ENCODE measurements at regions not wholly inside any gene's neighbourhood (a gene's known extent, or its start where the extent isn't known, plus 50 kb on each side); places are given as distances from the start of the nearest gene placed in this dataset.

DNA sequence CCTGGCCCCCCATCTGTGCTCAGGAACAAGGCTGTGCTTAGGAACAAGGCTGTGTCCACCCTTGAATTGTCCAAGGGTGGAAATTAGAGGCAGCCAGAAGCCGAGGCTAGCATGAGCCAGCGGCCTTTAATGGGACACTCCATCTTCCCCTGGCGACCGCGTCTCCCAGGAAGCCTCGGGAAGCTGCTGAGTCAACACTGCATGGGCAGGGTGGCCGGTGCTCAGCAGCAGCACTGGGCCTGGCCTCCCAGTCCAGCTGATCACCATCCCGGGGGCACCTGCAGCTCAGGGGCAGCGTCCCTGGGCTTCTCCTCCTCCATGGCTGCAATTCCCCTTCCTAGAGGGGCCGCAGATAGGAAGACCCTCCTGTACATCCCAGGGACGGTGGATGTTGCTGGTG is 180.8 kb downstream of the ENGASE start:
- Histone ChIP-seq H3K9me2 (ENCODE audit: insufficient read depth) (no peaks in the 10 kb centered on the region), H3K27me3 (ENCODE audit: insufficient read depth, low read length) (peaks cover 82% of the 10 kb centered on the region), H3K9ac (ENCODE audit: low read length) (no peak overlapping the region), H4K20me1 (ENCODE audit: insufficient read depth) (no peaks in the 10 kb centered on the region), H3K27ac (ENCODE audit: low read depth, low read length) (no peak overlapping the region), H3K36me3 (ENCODE audit: control insufficient read depth in 1 of 2, insufficient read depth in 2 of 2, low read length in 2 of 2) (no peaks in the 10 kb centered on the region), H3K4me1 (ENCODE audit: control insufficient read depth in 1 of 2, insufficient read depth in 2 of 2, low read length in 2 of 2) (peaks cover 0 to 5% of the 10 kb centered on the region in 2 experiments; a peak in 1 of 4 replicates), H3K4me3 (replicated peaks in 1 of 2; ENCODE audit: low read depth in 1 of 2, low read length in 2 of 2) (no peak overlapping the region), H2AFZ (ENCODE audit: low read depth, low read length, poor library complexity, severe bottlenecking) (no peak overlapping the region), H3K4me2 (ENCODE audit: low read length) (no peak overlapping the region), H3K79me2 (ENCODE audit: insufficient read depth, low read length) (no peaks in the 10 kb centered on the region), H3K9me3 (ENCODE audit: control insufficient read depth in 1 of 2, insufficient read depth in 1 of 2, low read depth in 1 of 2, low read length in 2 of 2) (no peaks in the 10 kb centered on the region)
- ATAC-seq: no peak
- TF ChIP-seq SRF (IDR thresholded peaks at IDR 0.05; ENCODE audit: low read depth) (no peak), CBX3 (IDR thresholded peaks at IDR 0.05; ENCODE audit: low read depth) (no peak), SIN3A (IDR thresholded peaks at IDR 0.05; ENCODE audit: low read depth) (no peak), RAD21 (IDR thresholded peaks at IDR 0.05; ENCODE audit: low read depth) (no peak), POLR2AphosphoS5 (IDR thresholded peaks at IDR 0.05; ENCODE audit: low read depth, low read length) (no peak), ELF1 (IDR thresholded peaks at IDR 0.05; ENCODE audit: borderline replicate concordance, low read depth) (no peak), EGR1 (IDR thresholded peaks at IDR 0.05; ENCODE audit: low read depth) (no peak), YY1 (IDR thresholded peaks at IDR 0.05; ENCODE audit: extremely low read depth, insufficient replicate concordance, low read depth, low read length) (no peak)
- TF ChIP-seq, protein P1, sequence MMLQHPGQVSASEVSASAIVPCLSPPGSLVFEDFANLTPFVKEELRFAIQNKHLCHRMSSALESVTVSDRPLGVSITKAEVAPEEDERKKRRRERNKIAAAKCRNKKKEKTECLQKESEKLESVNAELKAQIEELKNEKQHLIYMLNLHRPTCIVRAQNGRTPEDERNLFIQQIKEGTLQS (IDR thresholded peaks at IDR 0.05): no peak
- TF ChIP-seq, protein P2, sequence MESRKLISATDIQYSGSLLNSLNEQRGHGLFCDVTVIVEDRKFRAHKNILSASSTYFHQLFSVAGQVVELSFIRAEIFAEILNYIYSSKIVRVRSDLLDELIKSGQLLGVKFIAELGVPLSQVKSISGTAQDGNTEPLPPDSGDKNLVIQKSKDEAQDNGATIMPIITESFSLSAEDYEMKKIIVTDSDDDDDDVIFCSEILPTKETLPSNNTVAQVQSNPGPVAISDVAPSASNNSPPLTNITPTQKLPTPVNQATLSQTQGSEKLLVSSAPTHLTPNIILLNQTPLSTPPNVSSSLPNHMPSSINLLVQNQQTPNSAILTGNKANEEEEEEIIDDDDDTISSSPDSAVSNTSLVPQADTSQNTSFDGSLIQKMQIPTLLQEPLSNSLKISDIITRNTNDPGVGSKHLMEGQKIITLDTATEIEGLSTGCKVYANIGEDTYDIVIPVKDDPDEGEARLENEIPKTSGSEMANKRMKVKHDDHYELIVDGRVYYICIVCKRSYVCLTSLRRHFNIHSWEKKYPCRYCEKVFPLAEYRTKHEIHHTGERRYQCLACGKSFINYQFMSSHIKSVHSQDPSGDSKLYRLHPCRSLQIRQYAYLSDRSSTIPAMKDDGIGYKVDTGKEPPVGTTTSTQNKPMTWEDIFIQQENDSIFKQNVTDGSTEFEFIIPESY (IDR thresholded peaks at IDR 0.05; ENCODE audit: extremely low read depth, insufficient replicate concordance, low read length): no peak
- no peak for DNase-seq (ENCODE audit: low read depth, low spot score)
- intact Hi-C loops (cut with micrococcal nuclease): no loop called here
- CTCF ChIA-PET: no interaction called here
- BruUV-seq (replicated peaks): no TSS peak
- POLR2A ChIA-PET: interaction anchor here (1.4 kb wide), 1 partner anchor 10 kb away, joined by 5 read pairs; no protein-coding TSS in a partner anchor
- RAD21 ChIA-PET (ENCODE audit: low non-redundant PET in 1 of 2, low total read pairs in 2 of 2, uncharacterized antibody in 2 of 2, unreplicated experiment in 2 of 2): no interaction called here
